ENCODE measurements at regions not wholly inside any gene's neighbourhood (a gene's known extent, or its start where the extent isn't known, plus 50 kb on each side); places are given as distances from the start of the nearest gene placed in this dataset.
"Not testable (repeated sequence)": the region's sequence is repeated elsewhere in the genome, so short reads cannot be mapped to it uniquely, and the experiment has no call there.

- Histone ChIP-seq H3K27ac (replicated peaks in 1 of 4) (no peak overlapping the region), H3K4me1 (no peaks in the 10 kb centered on the region), H3K4me3 (no peak overlapping the region), H3K27me3 (no peaks in the 10 kb centered on the region), H3K9me3 (no peaks in the 10 kb centered on the region), H3K36me3 (no peaks in the 10 kb centered on the region)
- intact Hi-C loops (cut with DNase I) = no loop called here
- WGBS = 88% methylated on average over 3 of the region's 3 CpGs
- no peak for DNase-seq (ENCODE audit: extremely low spot score)
- no peak for TF ChIP-seq POLR2A (IDR thresholded peaks at IDR 0.05; ENCODE audit: low read depth)
- no peak for TF ChIP-seq CTCF (IDR thresholded peaks at IDR 0.05)
- no peak for TF ChIP-seq POLR2AphosphoS5 (IDR thresholded peaks at IDR 0.05)
- no peak for TF ChIP-seq EP300 (IDR thresholded peaks at IDR 0.05)
These were observed 217.3 kb downstream of the RAB11FIP4 start for GRCh38 chr17:31608659-31609254.

GRCh38 chr17:31605761-31606160 is 214.3 kb downstream of the RAB11FIP4 start:
- Histone ChIP-seq H3K9me3 (no peaks in the 10 kb centered on the region), H3K4me3 (no peak overlapping the region), H3K4me1 (no peaks in the 10 kb centered on the region), H3K27ac (replicated peaks in 1 of 4) (no peak overlapping the region), H3K36me3 (no peaks in the 10 kb centered on the region), H3K27me3 (no peaks in the 10 kb centered on the region)
- TF ChIP-seq POLR2A (IDR thresholded peaks at IDR 0.05; ENCODE audit: low read depth) = no peak
- TF ChIP-seq EP300 (IDR thresholded peaks at IDR 0.05) = no peak
- no peak for TF ChIP-seq CTCF (IDR thresholded peaks at IDR 0.05)
- no peak for TF ChIP-seq POLR2AphosphoS5 (IDR thresholded peaks at IDR 0.05)
- WGBS = 87% methylated on average over 1 of the region's 1 CpG
- DNase-seq (ENCODE audit: extremely low spot score) = peak; percentile 12
- intact Hi-C loops (cut with DNase I) = no loop called here

GRCh38 chr17:31604936-31605335 is 213.5 kb downstream of the RAB11FIP4 start:
- peak; percentile 50 for DNase-seq (ENCODE audit: extremely low spot score)
- 72% methylated on average over 5 of the region's 5 CpGs for WGBS
- Histone ChIP-seq H3K27ac (replicated peaks in 1 of 4) (no peak overlapping the region), H3K9me3 (no peaks in the 10 kb centered on the region), H3K4me1 (no peaks in the 10 kb centered on the region), H3K27me3 (no peaks in the 10 kb centered on the region), H3K4me3 (no peak overlapping the region), H3K36me3 (no peaks in the 10 kb centered on the region)
- TF ChIP-seq EP300 (IDR thresholded peaks at IDR 0.05) = no peak
- TF ChIP-seq POLR2A (IDR thresholded peaks at IDR 0.05; ENCODE audit: low read depth) = no peak
- no peak for TF ChIP-seq POLR2AphosphoS5 (IDR thresholded peaks at IDR 0.05)
- TF ChIP-seq CTCF (IDR thresholded peaks at IDR 0.05) = no peak
- intact Hi-C loops (cut with DNase I) = no loop called here

- DNase-seq (ENCODE audit: extremely low spot score); intact Hi-C loops (cut with DNase I); H3K36me3 ChIP-seq; H3K4me3 ChIP-seq; H3K27ac ChIP-seq (replicated peaks in 1 of 4); H3K9me3 ChIP-seq; H3K27me3 ChIP-seq: not testable (repeated sequence)
- 96% methylated on average over 6 of the region's 9 CpGs for WGBS
- peaks cover 15 to 23% (median 19%) of the 10 kb centered on the region in 4 donors for H3K4me1 ChIP-seq
These were observed 208.7 kb downstream of the RAB11FIP4 start for GRCh38 chr17:31600144-31600543.

- Histone ChIP-seq H3K4me1 (peaks cover 15 to 25% (median 20%) of the 10 kb centered on the region in 4 donors), H3K36me3 (peaks cover 0 to 2% (median under 1%) of the 10 kb centered on the region in 4 donors), H3K4me3 (no peak overlapping the region), H3K27me3 (no peaks in the 10 kb centered on the region), H3K27ac (replicated peaks in 1 of 4) (no peak overlapping the region), H3K9me3 (no peaks in the 10 kb centered on the region)
- 81% methylated on average over 10 of the region's 11 CpGs for WGBS
- DNase-seq (ENCODE audit: extremely low spot score) = no peak
- intact Hi-C loops (cut with DNase I) = no loop called here
- no peak for TF ChIP-seq POLR2AphosphoS5 (IDR thresholded peaks at IDR 0.05)
- TF ChIP-seq CTCF (IDR thresholded peaks at IDR 0.05) = no peak
These were observed 207.6 kb downstream of the RAB11FIP4 start for GRCh38 chr17:31598921-31599571.

Data from esophagus muscularis mucosa (tissue), 4 donors.